Type B pancreatic cell (in vitro differentiated cells): ENCODE measurements at regions not wholly inside any gene's neighbourhood (a gene's known extent, or its start where the extent isn't known, plus 50 kb on each side); places are given as distances from the start of the nearest gene placed in this dataset.

Source experiments
- DNase-seq: peaks from one replicate; pipeline ENCODE4 v3.0.0; 2021; ENCODE audit warnings: mixed read lengths; ENCODE audit not compliant: unreplicated experiment; ENCODE audit errors: extremely low spot score
- H3K27ac Mint-ChIP-seq: 2 replicates; pipeline ENCODE4 v1.8.0; 2021; ENCODE audit warnings: mild to moderate bottlenecking, mixed read lengths
- H3K27me3 Mint-ChIP-seq: 2 replicates; pipeline ENCODE4 v1.8.0; 2021; ENCODE audit warnings: mixed read lengths
- H3K36me3 Mint-ChIP-seq: 2 replicates; pipeline ENCODE4 v1.8.0; 2021; ENCODE audit warnings: mixed read lengths
- H3K4me1 Mint-ChIP-seq: one replicate; pipeline ENCODE4 v1.8.0; 2021; ENCODE audit warnings: mixed read lengths; ENCODE audit not compliant: unreplicated experiment
- H3K4me3 Mint-ChIP-seq: 2 replicates; pipeline ENCODE4 v1.8.0; 2021; ENCODE audit warnings: mild to moderate bottlenecking, mixed read lengths
- H3K9me3 Mint-ChIP-seq: 2 replicates; pipeline ENCODE4 v1.8.0; 2021; ENCODE audit warnings: mixed read lengths
- CTCF ChIP-seq: fragments of 200-600 bp; sonication (generic); conservative IDR thresholded peaks from 2 replicates; pipeline ENCODE4 v1.5.0; 2021; ENCODE audit warnings: antibody characterized with exemption, mild to moderate bottlenecking

GRCh38 chr1:244311784-244312532, 139.8 kb downstream of the ADSS2 start:
- H3K4me3 Mint-ChIP-seq, result no peak overlapping the region
- no peaks in the 10 kb centered on the region for H3K27me3 Mint-ChIP-seq
- H3K36me3 Mint-ChIP-seq, result no peaks in the 10 kb centered on the region
- no peak for TF ChIP-seq CTCF
- no peaks in the 10 kb centered on the region for H3K9me3 Mint-ChIP-seq
- no peaks in the 10 kb centered on the region for H3K4me1 Mint-ChIP-seq
- no peak overlapping the region for H3K27ac Mint-ChIP-seq
- DNase-seq, result no peak

GRCh38 chr1:244313346-244313745, 138.4 kb downstream of the ADSS2 start:
- DNase-seq, result no peak
- TF ChIP-seq CTCF, result no peak
- Mint-ChIP-seq H3K4me3 (no peak overlapping the region), H3K36me3 (no peaks in the 10 kb centered on the region), H3K27me3 (no peaks in the 10 kb centered on the region), H3K9me3 (no peaks in the 10 kb centered on the region), H3K4me1 (no peaks in the 10 kb centered on the region), H3K27ac (no peak overlapping the region)

- Mint-ChIP-seq H3K27ac (no peak overlapping the region), H3K4me3 (no peak overlapping the region), H3K36me3 (no peaks in the 10 kb centered on the region), H3K9me3 (no peaks in the 10 kb centered on the region), H3K27me3 (no peaks in the 10 kb centered on the region), H3K4me1 (no peaks in the 10 kb centered on the region)
- no peak for TF ChIP-seq CTCF
- DNase-seq, result no peak
These were observed 136.7 kb downstream of the ADSS2 start for GRCh38 chr1:244314921-244315559.

GRCh38 chr1:244315996-244316395, 135.7 kb downstream of the ADSS2 start:
- Mint-ChIP-seq H3K9me3 (no peaks in the 10 kb centered on the region), H3K27me3 (no peaks in the 10 kb centered on the region), H3K4me3 (no peak overlapping the region), H3K27ac (no peak overlapping the region), H3K36me3 (no peaks in the 10 kb centered on the region), H3K4me1 (no peaks in the 10 kb centered on the region)
- no peak for DNase-seq
- TF ChIP-seq CTCF, result no peak

GRCh38 chr1:244316407-244316806, 135.3 kb downstream of the ADSS2 start:
- no peak overlapping the region for H3K27ac Mint-ChIP-seq
- no peak for TF ChIP-seq CTCF
- no peaks in the 10 kb centered on the region for H3K9me3 Mint-ChIP-seq
- no peaks in the 10 kb centered on the region for H3K36me3 Mint-ChIP-seq
- no peak for DNase-seq
- H3K27me3 Mint-ChIP-seq, result no peaks in the 10 kb centered on the region
- no peak overlapping the region for H3K4me3 Mint-ChIP-seq
- H3K4me1 Mint-ChIP-seq, result no peaks in the 10 kb centered on the region
